ENCODE measurements at regions not wholly inside any gene's neighbourhood (a gene's known extent, or its start where the extent isn't known, plus 50 kb on each side); places are given as distances from the start of the nearest gene placed in this dataset.

GRCh38 chr12:88737838-88738472 lies 157.7 kb upstream of the KITLG start:
- no peak for TF ChIP-seq CTCF (IDR thresholded peaks at IDR 0.05 in 4 of 5, conservative IDR thresholded peaks at IDR 0.05 in 1 of 5)
- TF ChIP-seq POLR2A (IDR thresholded peaks at IDR 0.05): no peak
